ENCODE measurements at regions not wholly inside any gene's neighbourhood (a gene's known extent, or its start where the extent isn't known, plus 50 kb on each side); places are given as distances from the start of the nearest gene placed in this dataset.

GRCh38 chr4:149980121-149980682, 98.0 kb upstream of the DCLK2 start:
- TF ChIP-seq CTCF (IDR thresholded peaks at IDR 0.05) (no peak), POLR2A (IDR thresholded peaks at IDR 0.05) (no peak)
